ENCODE measurements at regions not wholly inside any gene's neighbourhood (a gene's known extent, or its start where the extent isn't known, plus 50 kb on each side); places are given as distances from the start of the nearest gene placed in this dataset.

DNA sequence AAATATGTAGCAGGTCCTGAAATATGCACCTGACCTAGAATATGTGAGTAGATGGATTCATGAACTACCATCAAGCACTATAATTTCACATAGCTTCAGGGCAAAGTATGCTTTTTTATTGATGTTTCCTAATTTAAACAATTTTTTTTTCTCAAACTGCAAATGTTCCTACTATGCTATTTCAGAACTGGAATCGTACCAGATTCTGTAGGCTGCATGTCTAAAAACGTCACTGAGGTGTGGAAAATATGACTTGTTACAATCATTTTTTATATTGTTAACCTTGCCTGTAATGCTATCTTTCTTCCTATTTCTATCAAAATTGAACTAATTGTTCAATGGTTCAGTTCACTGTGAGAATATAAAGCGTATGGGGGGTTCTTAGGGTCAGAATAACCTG, 78.0 kb upstream of the RERGL start:
- Histone ChIP-seq H3K36me3 (no peaks in the 10 kb centered on the region), H3K27ac (no peak overlapping the region), H3K4me1 (no peaks in the 10 kb centered on the region), H3K27me3 (no peaks in the 10 kb centered on the region), H3K9me3 (no peaks in the 10 kb centered on the region), H3K4me3 (no peak overlapping the region)
- intact Hi-C loops (cut with DNase I): no loop called here
- no peak for DNase-seq (ENCODE audit: low spot score in 2 of 2)
- TF ChIP-seq, protein P1, sequence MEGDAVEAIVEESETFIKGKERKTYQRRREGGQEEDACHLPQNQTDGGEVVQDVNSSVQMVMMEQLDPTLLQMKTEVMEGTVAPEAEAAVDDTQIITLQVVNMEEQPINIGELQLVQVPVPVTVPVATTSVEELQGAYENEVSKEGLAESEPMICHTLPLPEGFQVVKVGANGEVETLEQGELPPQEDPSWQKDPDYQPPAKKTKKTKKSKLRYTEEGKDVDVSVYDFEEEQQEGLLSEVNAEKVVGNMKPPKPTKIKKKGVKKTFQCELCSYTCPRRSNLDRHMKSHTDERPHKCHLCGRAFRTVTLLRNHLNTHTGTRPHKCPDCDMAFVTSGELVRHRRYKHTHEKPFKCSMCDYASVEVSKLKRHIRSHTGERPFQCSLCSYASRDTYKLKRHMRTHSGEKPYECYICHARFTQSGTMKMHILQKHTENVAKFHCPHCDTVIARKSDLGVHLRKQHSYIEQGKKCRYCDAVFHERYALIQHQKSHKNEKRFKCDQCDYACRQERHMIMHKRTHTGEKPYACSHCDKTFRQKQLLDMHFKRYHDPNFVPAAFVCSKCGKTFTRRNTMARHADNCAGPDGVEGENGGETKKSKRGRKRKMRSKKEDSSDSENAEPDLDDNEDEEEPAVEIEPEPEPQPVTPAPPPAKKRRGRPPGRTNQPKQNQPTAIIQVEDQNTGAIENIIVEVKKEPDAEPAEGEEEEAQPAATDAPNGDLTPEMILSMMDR (IDR thresholded peaks at IDR 0.05): no peak

DNA sequence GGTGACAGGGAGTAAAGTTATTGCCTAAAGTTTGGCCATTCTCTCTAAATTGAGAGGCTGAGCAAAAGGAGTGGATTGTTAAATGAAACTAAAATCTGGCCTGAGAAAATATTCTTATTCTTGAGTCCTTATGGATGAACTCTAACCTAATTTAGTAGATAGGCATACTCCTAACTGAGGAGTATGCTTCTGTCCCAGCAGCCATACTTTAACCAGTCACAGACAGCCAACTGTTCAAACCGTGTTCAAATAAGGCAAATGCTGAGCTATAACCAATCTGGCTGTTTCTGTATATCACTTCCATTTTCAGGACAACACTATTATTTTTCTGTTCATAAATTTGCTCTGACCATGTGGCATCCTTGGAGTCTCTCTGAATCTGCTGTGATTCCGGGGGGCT, 75.9 kb upstream of the RERGL start:
- peak overlapping the region in 1 of 2 donors; percentile 2 for H3K4me3 ChIP-seq
- H3K36me3 ChIP-seq: no peaks in the 10 kb centered on the region
- no peaks in the 10 kb centered on the region for H3K9me3 ChIP-seq
- TF ChIP-seq, protein P1 (IDR thresholded peaks at IDR 0.05): no peak
- no peaks in the 10 kb centered on the region for H3K4me1 ChIP-seq
- no peak overlapping the region for H3K27ac ChIP-seq
- intact Hi-C loops (cut with DNase I): no loop called here
- DNase-seq (ENCODE audit: low spot score in 2 of 2): no peak
- H3K27me3 ChIP-seq: no peaks in the 10 kb centered on the region

DNA sequence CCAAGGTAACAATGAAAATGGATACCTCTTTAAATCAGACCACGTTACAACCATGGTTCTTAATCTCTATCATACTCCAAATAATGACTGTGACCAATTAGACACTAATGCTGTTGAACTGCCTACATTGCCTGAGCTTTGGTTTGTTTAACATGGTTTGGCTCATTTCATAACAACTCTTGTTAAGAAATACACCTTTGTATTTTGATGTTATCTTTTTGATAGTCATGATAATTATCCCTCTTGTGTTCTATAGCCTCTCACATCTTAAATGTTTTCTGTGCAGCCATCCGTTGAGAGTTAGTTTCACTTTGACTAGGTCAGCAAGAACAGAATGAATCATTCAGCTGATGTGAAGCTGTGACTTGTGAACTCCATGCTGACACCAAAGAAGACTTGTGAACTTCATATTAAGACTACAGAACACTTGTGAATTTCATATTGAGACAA, 75.5 kb upstream of the RERGL start:
- TF ChIP-seq, protein P1 (IDR thresholded peaks at IDR 0.05): no peak
- no peaks in the 10 kb centered on the region for H3K9me3 ChIP-seq
- peak overlapping the region in 1 of 2 donors; percentile 2 for H3K4me3 ChIP-seq
- H3K27ac ChIP-seq: no peak overlapping the region
- intact Hi-C loops (cut with DNase I): no loop called here
- no peaks in the 10 kb centered on the region for H3K27me3 ChIP-seq
- H3K36me3 ChIP-seq: no peaks in the 10 kb centered on the region
- no peaks in the 10 kb centered on the region for H3K4me1 ChIP-seq
- no peak for DNase-seq (ENCODE audit: low spot score in 2 of 2)

DNA sequence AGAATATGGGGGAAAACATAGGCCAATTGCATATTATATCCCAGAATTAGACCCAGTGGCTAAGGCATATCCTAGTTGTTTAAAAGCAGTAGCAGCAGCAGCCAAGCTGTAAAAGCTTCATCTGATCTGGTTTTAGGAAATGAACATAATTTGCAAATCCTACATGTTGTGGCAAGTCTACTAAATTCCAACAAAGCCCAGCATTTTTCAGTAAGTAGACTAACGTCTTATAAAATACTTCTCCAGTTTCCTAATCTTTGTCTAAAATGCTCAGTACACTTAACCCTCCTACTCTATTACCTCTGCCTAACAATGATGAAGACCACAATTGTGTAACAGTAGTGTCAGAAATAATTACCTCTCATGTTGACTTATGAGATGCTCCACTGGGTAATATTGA, 70.9 kb upstream of the RERGL start:
- no peak overlapping the region for H3K27ac ChIP-seq
- TF ChIP-seq, protein P1 (IDR thresholded peaks at IDR 0.05): no peak
- H3K9me3 ChIP-seq: no peaks in the 10 kb centered on the region
- H3K36me3 ChIP-seq: no peaks in the 10 kb centered on the region
- H3K4me1 ChIP-seq: no peaks in the 10 kb centered on the region
- no peaks in the 10 kb centered on the region for H3K27me3 ChIP-seq
- DNase-seq (ENCODE audit: low spot score in 2 of 2): no peak
- intact Hi-C loops (cut with DNase I): no loop called here
- no peak overlapping the region for H3K4me3 ChIP-seq

DNA sequence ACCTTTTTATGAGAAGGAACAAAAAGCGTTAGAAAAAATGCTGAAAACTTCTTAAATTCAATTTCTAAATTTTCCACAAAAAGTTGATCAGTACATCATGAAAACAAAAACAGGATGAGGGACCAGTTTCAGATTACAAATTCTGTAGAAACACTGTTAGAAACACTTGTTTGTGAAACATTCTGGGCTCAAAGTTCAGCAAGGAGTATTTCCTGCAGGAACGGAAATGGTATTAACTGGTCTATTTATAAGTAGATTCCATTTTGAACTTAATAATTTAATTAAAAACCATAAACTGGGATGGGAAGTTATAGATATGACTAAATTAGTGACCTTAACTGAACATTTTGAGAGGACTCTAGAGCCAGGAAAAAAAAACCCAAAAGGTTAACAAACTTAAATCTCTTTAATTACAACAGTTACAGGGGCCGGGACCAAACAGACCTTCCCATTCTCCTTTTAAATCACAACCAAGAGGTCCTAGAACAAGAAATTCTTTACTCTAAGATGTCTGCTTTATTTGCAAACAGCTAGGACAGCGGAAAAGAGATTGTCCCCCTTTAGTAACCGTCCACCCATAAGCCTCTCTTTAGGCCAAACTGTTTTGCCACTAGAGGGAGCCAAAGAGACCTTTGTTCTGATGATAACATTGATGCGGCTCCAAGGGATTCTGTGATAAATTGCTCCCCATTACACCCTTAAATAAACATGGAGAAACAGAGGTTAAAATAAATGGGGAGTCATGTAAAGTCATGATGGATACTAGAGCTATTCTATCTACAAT, 69.0 kb upstream of the RERGL start:
- no peak for DNase-seq (ENCODE audit: low spot score in 2 of 2)
- H3K9me3 ChIP-seq: peaks cover 0 to 4% of the 10 kb centered on the region in 2 donors
- H3K36me3 ChIP-seq: no peaks in the 10 kb centered on the region
- no peaks in the 10 kb centered on the region for H3K27me3 ChIP-seq
- TF ChIP-seq, protein P1 (IDR thresholded peaks at IDR 0.05): peak in 1 of 3 experiments; percentile 27
- intact Hi-C loops (cut with DNase I): no loop called here
- H3K4me1 ChIP-seq: no peaks in the 10 kb centered on the region
- no peak overlapping the region for H3K27ac ChIP-seq
- no peak overlapping the region for H3K4me3 ChIP-seq
